Osteoblast (primary cell): ENCODE measurements at regions not wholly inside any gene's neighbourhood (a gene's known extent, or its start where the extent isn't known, plus 50 kb on each side); places are given as distances from the start of the nearest gene placed in this dataset.

Source experiments
- DNase-seq: peaks from one replicate; pipeline ENCODE4 v3.0.0; 2011; ENCODE audit warnings: low spot score, mixed read lengths; ENCODE audit not compliant: insufficient read length; ENCODE audit errors: missing footprints
- H2AFZ ChIP-seq: 2 replicates; pipeline ENCODE4 v1.6.0; 2011; ENCODE audit warnings: mild to moderate bottlenecking, low read length
- H3K27ac ChIP-seq: 2 replicates; pipeline ENCODE4 v1.5.1; 2011; ENCODE audit warnings: mild to moderate bottlenecking, low read depth, low read length, moderate library complexity
- H3K27me3 ChIP-seq: 2 replicates; pipeline ENCODE4 v1.6.0; 2012; ENCODE audit warnings: mild to moderate bottlenecking, control low read depth, inconsistent platforms, low read length, moderate library complexity; ENCODE audit not compliant: insufficient read depth
- H3K36me3 ChIP-seq: 2 replicates; pipeline ENCODE4 v1.5.1; 2011; ENCODE audit warnings: mild to moderate bottlenecking, low read length, control low read depth, moderate library complexity; ENCODE audit not compliant: insufficient read depth
- H3K4me1 ChIP-seq: 2 replicates; pipeline ENCODE4 v1.5.1; 2011; ENCODE audit warnings: mild to moderate bottlenecking, low read length, control low read depth, moderate library complexity; ENCODE audit not compliant: insufficient read depth
- H3K4me2 ChIP-seq: 2 replicates; pipeline ENCODE4 v1.6.0; 2011; ENCODE audit warnings: mild to moderate bottlenecking, low read length; ENCODE audit not compliant: insufficient read depth
- H3K4me3 ChIP-seq: fragments of 200-600 bp; sonication (generic); 3 replicates; pipeline ENCODE4 v1.5.1; 2012; ENCODE audit warnings: mild to moderate bottlenecking, low read length, inconsistent platforms; ENCODE audit not compliant: insufficient read depth
- H3K79me2 ChIP-seq: 2 replicates; pipeline ENCODE4 v1.6.0; 2012; ENCODE audit warnings: mild to moderate bottlenecking, low read length, control low read depth, inconsistent platforms; ENCODE audit not compliant: insufficient read depth
- H3K9me3 ChIP-seq: 2 replicates; pipeline ENCODE4 v1.5.1; 2011; ENCODE audit warnings: low read depth, low read length, control low read depth
- H4K20me1 ChIP-seq: 2 replicates; pipeline ENCODE4 v1.6.0; 2012; ENCODE audit warnings: mild to moderate bottlenecking, low read length, control low read depth; ENCODE audit not compliant: insufficient read depth
- CTCF ChIP-seq: IDR thresholded peaks from 2 replicates; pipeline ENCODE4 v1.5.1; 2011; ENCODE audit warnings: mild to moderate bottlenecking, low read depth, low read length, moderate library complexity; ENCODE audit errors: extremely low read depth

DNA sequence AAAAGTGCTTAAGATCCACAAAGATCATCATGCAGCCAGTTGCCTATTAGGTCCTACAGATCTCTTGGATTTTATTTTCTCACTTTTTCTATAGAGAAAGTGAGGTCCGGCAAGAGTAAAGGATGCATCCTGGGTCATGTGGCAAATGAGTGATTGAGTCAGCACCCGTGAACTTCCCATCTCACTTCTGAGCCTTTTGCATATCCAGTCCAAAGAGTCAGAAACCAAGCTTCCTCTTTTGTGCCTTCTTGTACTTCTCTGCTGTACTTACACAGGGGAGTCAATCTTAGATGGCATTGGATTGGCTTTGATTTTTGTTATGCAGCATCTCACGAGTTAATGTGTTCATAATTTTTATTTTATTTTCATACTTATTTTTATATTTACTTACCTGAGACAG lies 114.2 kb upstream of the IRX5 start:
- Histone ChIP-seq H2AFZ (no peak overlapping the region), H3K4me3 (no peak overlapping the region)
- no peak for TF ChIP-seq CTCF

GRCh38 chr16:54815177-54815576 lies 115.5 kb upstream of the IRX5 start:
- Histone ChIP-seq H3K36me3 (no peaks in the 10 kb centered on the region), H3K4me2 (no peak overlapping the region), H3K79me2 (no peaks in the 10 kb centered on the region), H3K27ac (no peak overlapping the region), H3K4me1 (no peaks in the 10 kb centered on the region), H3K4me3 (no peak overlapping the region), H4K20me1 (no peaks in the 10 kb centered on the region), H3K27me3 (no peaks in the 10 kb centered on the region), H3K9me3 (no peaks in the 10 kb centered on the region), H2AFZ (no peak overlapping the region)
- TF ChIP-seq CTCF = no peak
- DNase-seq = no peak

More for the DNA sequence above, 114.2 kb upstream of the IRX5 start:
- Histone ChIP-seq H3K4me1 (no peaks in the 10 kb centered on the region), H3K27me3 (no peaks in the 10 kb centered on the region), H3K4me2 (no peak overlapping the region), H3K27ac (no peak overlapping the region), H3K9me3 (no peaks in the 10 kb centered on the region), H3K79me2 (no peaks in the 10 kb centered on the region), H3K36me3 (no peaks in the 10 kb centered on the region), H4K20me1 (no peaks in the 10 kb centered on the region)
- no peak for DNase-seq

GRCh38 chr16:54813778-54814177 lies 116.9 kb upstream of the IRX5 start:
- Histone ChIP-seq H3K4me3 (no peak overlapping the region), H3K27me3 (peaks cover 2% of the 10 kb centered on the region), H2AFZ (no peak overlapping the region), H3K27ac (no peak overlapping the region), H3K4me1 (no peaks in the 10 kb centered on the region), H3K4me2 (no peak overlapping the region), H3K9me3 (no peaks in the 10 kb centered on the region), H3K36me3 (no peaks in the 10 kb centered on the region), H3K79me2 (no peaks in the 10 kb centered on the region), H4K20me1 (no peaks in the 10 kb centered on the region)
- TF ChIP-seq CTCF = no peak
- DNase-seq = no peak

DNA sequence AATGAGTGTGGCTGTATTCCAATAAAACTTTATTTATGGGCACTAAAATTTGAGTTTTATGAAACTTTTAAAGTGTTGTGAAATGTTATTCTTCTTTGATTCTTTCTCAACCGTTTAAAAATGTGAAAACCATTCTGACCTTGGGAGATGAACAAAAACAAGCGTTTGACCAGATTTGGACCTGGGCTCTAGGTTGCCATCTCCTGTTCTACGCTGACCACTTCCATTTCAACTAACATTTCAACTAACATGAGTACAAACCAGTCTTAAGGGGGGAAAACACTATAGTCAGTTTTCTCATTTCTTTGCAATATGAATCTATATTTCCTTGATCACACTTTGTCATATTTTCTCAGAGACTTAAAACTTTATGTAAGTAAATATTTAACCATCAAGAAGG lies 118.4 kb upstream of the IRX5 start:
- H3K9me3 ChIP-seq = no peaks in the 10 kb centered on the region
- TF ChIP-seq CTCF = no peak
- no peak overlapping the region for H2AFZ ChIP-seq
- H3K27me3 ChIP-seq = peaks cover 4% of the 10 kb centered on the region
- H3K79me2 ChIP-seq = no peaks in the 10 kb centered on the region
- no peaks in the 10 kb centered on the region for H4K20me1 ChIP-seq
- no peak for DNase-seq
- H3K27ac ChIP-seq = no peak overlapping the region
- no peaks in the 10 kb centered on the region for H3K36me3 ChIP-seq
- no peaks in the 10 kb centered on the region for H3K4me1 ChIP-seq
- H3K4me2 ChIP-seq = no peak overlapping the region
- H3K4me3 ChIP-seq = no peak overlapping the region
